ENCODE measurements at regions not wholly inside any gene's neighbourhood (a gene's known extent, or its start where the extent isn't known, plus 50 kb on each side); places are given as distances from the start of the nearest gene placed in this dataset.

DNA sequence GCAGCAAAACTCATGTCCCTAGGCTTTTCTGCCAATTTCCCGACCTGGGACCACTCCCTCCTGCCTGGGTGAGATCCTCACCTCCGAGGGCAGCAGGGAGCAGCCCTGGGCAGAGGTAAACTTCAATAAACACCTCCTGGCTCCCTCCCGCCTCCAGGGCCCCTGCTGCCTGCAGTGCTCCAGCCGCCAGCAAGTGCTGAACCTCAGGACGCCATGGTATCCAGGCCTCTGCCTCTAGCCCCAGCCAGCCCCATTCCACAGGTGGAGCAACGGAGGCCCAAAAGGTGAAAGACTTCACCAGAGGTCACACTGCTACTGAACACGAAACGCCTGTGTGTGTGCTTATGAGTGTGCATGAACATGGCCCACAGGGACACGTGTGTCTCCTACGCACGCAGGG lies 59.9 kb upstream of the LINGO1 start (continued):
- no peak for TF ChIP-seq TAF1 (IDR thresholded peaks at IDR 0.05; ENCODE audit: low read depth, low read length)
- no peak for TF ChIP-seq SUZ12 (IDR thresholded peaks at IDR 0.05; ENCODE audit: low read length)
- no peak for TF ChIP-seq SAP30 (IDR thresholded peaks at IDR 0.05; ENCODE audit: insufficient read depth, insufficient replicate concordance, low read length)
- TF ChIP-seq CTCF (IDR thresholded peaks at IDR 0.05; ENCODE audit: control extremely low read depth in 1 of 3, insufficient read depth in 1 of 3, low read depth in 1 of 3, low read length in 3 of 3) = no peak
- TF ChIP-seq CEBPB (IDR thresholded peaks at IDR 0.05; ENCODE audit: low read depth, low read length) = no peak

Measured in H1 (cell line).